GM21737 (cell line): ENCODE measurements at regions not wholly inside any gene's neighbourhood (a gene's known extent, or its start where the extent isn't known, plus 50 kb on each side); places are given as distances from the start of the nearest gene placed in this dataset.
"Not testable (repeated sequence)": the region's sequence is repeated elsewhere in the genome, so short reads cannot be mapped to it uniquely, and the experiment has no call there.

ENCODE experiments used
- ATAC-seq: cut with Tn5 transposase; IDR thresholded peaks from one replicate; pipeline ENCODE4 v1.9.1; 2021; ENCODE audit warnings: mild to moderate bottlenecking, moderate library complexity; ENCODE audit not compliant: unreplicated experiment

DNA sequence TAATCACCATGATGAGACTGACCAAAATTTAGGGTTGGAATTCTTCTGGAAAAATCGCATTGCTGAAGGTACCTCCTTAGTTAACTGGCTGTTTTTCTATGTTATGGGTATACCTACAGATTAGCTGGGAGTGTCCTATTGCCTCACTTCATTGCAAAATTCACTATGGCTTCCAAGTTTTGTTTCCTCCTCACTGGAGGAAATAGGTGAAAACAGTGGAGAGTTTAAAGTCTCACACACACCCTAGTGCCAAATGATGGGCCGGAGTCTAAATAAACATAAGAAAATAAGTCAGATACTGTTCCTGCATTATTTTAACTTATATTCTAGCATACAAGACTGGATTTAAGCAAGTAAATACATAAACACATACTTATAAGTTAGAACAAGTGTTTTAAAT is 98.2 kb downstream of the AHR start:
- no peak for ATAC-seq

DNA sequence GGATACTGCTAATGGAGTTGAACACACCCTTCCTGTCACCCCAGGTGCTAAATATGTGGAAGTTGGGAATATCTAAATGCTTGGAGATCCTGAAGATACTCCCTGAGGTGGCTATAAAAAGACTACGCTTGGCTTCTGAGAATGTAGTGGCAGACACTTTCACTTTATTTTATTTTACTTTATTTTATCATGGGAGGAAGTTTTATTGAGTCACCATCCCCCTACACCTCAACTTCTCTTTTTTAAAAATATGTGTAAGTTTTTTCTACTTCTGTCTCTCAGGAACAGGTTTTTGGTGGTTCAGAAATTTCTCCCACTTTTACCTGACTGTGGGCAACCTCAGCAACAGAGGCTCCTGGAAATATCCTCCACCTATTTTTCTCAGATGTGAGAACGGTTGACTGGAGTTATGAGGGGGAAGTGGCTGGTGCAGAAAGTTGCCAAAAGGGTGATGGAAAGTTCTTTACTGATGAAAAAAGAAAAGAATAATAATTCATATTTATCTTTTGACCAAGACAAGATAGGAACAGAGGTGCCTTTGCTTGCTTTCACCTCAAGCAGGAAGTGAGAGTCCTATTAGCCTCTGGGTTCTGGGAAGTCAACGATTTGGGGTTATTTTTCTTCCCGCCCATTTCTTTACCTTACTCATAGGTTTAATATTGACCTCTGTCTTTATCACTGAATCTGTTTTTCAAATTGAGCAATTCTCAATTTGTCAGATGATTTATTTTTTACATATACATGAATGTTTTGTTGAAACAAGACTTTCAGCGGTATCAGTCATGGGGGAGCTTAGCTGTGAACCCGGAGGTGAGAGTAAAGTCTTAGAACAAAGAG is 103.6 kb downstream of the AHR start:
- ATAC-seq, result peak; percentile 73

DNA sequence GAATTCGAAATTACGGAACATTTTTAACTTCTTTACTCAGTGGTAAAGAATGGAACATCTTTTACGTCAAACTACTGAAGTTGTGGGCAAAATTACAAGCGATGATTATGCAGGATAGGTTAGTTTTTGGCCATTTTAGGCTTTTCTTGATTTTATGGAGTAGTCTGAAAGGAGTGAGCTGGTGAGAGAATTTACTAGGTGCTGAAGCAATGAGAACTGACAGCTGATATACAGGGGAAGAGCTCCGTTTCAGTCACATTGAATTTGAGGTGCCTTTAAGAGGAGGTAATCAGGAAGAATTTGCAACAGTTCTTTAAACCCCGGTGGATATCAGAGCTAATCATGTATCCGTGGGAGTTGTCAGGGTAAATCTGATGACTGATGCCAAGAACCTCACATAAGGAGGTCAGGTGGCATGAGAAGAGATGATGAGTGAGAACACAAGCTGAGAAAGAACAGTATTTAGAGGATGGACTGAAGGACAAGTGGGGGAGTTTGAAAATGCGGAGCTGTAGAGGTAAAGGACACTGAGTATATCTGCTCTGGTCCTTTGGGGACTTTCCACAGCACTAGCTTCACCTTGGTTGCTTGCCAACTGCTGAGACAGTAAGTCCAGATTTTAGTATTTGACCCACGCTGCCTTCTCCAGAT is 104.3 kb downstream of the AHR start:
- ATAC-seq, result peak; percentile 57

GRCh38 chr7:17404006-17404405 is 105.6 kb downstream of the AHR start:
- no peak for ATAC-seq

DNA sequence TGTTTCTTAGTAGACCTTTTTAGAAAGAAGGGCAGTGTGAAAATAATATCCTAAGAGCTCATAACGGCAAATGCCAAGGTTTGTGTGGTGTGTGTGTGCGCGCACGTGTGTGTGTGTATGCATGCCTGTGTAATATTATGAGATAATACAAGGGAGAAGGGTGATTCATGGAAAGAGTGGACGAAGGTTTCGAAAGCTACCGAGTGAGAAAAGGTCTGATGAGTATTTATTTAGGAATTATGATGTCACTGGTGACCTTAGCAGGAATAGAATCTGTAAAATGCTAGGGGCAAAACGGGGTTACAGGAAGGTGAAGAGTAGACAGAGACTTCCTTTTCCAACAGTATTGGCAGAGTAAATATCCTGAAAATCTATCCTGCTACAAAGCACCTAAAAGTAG is 107.3 kb downstream of the AHR start:
- ATAC-seq, result no peak

DNA sequence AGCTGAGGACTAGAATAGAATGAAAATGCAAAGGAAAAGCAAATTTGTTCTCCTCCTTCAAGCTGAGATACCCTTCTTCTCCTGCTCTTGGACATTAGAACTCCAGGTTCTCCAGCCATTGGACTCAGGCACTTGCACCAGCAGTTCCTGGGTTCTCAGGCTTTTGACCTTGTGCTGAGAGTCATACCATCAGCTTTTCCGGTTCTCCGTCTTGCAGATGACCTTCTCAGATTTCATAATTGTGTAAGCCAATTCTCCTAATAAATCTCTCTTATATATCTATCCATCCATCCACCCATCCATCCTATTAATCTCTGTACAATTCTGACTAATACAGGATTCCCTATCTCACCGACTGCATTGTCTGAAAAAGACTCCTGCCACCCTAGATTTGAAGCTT is 108.3 kb downstream of the AHR start:
- ATAC-seq, result no peak

- ATAC-seq, result no peak
Observed at GRCh38 chr7:17407229-17407628, 108.8 kb downstream of the AHR start.

DNA sequence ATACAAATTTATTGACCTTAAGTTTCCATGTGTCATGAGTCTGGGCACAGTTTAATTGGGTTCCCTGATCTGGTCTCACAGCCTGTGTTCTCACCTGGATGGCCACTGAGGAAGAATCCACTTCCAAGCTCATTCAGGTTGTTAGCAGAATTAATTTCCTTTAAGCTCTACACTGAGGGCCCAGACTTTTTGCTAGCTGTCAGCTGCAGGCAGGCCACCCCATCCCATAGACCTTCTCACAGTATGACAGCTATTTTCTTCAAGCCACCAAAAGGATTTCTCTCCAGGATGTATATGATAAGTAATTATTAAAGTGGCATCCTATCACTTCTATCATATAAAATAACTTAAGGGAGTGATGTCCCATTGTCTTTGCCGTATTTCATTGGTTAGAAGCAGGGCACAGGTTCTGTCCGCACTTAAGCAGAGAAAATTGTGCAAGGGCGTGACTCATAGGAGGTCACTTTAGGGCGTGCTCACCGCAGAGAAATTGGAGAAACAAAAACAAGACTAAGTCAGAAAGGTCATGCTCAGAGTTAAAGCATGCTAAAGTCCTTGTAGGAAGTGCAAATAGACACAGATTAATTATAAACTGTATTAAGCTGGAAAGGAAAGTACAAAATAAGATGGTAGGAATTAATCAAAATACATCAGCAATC is 109.9 kb downstream of the AHR start:
- ATAC-seq, result no peak

DNA sequence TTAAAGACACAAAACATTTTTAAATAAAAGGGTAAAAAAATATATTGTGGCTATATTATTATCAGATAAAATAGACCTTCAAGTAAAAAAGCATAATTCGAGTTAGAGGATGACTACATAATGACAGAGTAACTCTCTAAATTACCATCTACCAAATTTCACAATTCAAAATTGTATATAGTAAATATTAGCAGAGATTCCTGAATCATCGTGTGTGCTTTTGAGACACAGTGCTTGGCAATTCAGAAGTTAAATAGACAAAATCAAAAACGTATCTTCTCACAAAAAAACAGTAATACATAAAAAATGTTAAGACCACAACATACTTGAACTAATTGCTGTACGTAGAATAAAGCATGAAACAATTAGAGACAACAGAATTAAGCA is 110.4 kb downstream of the AHR start:
- ATAC-seq, result no peak

DNA sequence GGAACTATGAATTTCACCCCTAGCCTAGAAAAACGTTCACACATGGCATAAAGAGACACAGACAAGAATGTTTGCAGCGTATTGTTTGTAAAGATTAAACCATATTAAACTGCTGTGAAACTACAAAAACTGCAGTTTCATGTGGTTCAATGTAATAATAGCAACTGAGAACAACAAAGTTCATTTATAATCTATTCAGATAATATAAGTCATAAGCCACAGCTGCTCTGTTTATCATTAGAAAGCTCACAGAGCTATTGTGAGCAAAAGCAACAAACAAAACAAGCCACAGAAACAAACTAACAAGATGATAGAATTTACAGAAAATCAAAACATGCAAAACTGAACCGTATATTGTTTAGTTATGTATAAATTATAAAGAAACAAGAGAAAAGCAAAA is 113.5 kb downstream of the AHR start:
- ATAC-seq, result no peak

- ATAC-seq, result no peak
Observed at GRCh38 chr7:17412883-17413282, 114.4 kb downstream of the AHR start.

- no peak for ATAC-seq
Observed at GRCh38 chr7:17415955-17416354, 117.5 kb downstream of the AHR start.

- not testable (repeated sequence) for ATAC-seq
Observed at GRCh38 chr7:17420308-17421015, 122.0 kb downstream of the AHR start.

DNA sequence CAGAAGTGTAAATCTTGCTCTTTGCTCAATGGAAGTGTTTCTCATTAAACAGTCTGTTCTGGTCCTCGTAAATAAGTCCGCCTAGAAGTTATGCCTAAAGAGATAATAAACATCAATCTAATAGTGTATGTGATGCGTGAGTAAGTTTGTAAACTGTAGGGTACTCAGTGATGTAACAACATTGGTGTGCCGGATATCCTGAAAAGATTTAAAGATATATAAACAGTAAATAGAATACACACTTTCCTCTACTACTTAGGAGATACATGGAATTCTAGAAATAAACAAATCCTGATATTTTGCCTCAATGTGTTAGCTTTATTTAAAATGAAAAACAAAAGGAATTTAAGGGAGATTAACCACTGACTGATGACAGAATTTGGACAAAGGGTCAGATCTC is 123.5 kb downstream of the AHR start:
- ATAC-seq, result no peak

DNA sequence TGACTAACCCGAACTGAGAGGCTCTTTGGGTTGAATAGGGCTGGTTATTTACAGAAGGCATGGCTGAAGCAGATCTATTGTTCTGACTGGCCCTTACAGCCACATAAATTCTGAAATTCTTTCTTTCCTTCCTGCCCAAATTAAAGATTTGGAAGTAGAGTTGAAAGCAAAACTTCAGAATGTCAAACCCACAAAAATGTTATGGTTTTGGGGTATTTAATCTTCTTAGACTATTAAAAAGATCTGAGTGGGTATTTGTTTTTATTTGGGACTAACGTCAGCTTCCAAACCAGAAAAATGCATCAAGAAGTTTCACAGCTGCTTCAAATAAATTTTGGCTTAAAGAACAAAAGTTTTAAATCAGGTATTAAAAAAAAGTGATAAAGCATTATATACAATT is 124.5 kb downstream of the AHR start:
- ATAC-seq, result no peak

- ATAC-seq, result no peak
Observed at GRCh38 chr7:17427924-17428323, 129.5 kb downstream of the AHR start.

GRCh38 chr7:17429579-17429978 is 131.1 kb downstream of the AHR start:
- no peak for ATAC-seq

DNA sequence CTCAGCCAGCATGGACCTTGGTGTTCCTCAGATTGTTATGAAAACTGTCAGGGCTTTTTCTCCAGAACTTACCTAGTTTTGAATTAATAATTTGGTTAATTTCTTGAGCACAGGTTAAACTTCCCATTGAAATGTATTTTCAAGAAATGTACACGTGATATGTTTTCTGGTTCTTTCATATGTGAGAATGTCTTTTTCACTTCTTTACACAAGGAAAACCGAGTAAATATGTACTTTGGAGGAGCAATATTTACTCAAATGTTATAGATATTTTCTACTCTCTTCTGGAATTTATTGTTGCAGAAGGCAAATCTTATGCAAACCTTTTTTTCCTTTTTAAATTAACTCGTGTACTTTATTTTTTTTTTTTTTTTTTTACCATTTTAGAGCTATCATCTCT is 134.3 kb downstream of the AHR start:
- no peak for ATAC-seq

- no peak for ATAC-seq
Observed at GRCh38 chr7:17434191-17434590, 135.7 kb downstream of the AHR start.

DNA sequence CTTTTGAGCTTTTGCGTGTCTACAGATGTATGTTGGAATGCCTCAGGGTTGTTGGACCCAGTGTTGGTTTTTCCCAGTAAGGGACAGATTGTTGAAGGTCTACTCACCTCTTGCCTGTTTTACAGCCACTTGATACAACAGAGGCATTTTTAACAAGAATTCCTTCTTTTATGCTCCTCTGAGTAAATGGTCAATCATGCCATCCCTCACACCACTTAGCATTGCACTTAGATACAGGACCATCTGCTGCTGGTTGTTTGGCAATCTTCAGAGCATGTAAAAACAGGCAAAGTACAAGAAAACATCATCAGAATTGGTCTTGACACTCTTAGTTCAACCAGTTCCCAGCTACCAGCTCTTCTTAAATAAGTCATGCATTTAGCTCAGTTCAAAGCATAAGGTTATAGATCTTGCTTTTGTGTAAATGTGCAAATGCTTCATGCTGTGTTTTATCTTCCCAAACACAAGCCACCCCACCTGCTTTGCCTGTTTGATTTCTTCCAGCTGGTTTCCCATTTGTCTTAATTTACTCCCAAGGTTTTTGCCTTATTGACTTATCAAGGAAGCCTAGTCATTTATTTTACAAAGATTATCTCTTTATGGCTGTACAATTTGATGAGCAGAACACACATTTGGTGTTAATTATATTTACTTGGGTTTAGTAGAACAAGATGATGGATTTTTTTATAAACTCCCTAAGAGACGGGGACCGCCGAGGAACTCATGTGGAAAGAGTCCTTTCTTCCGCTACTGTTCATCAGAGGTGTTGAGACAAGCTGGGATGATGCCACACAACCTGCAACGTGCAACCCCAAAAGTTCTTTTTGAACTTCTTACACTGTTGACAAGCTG is 136.6 kb downstream of the AHR start:
- ATAC-seq, result no peak

GRCh38 chr7:17436126-17436525 is 137.7 kb downstream of the AHR start:
- ATAC-seq, result no peak
